ENCODE measurements at regions not wholly inside any gene's neighbourhood (a gene's known extent, or its start where the extent isn't known, plus 50 kb on each side); places are given as distances from the start of the nearest gene placed in this dataset.

DNA sequence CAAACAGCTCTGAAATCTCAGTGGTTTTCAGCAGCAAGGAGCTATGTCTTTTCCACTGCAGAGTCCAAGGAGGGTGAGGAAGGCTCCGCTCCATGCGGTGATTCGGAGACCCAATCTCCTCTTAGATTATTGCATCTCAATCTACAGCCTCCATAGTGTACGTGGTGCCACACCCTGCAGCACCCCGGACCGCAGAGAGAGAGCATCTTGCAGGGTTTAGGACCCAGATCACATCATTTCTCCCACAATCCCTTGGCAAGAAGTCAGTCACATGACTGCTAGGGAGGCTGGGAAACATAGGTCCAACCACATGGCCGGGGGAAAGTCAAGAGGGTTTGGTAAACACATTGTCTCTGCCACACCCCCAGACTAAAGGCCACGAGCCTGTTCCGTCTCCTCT, 209.4 kb upstream of the TMEM132C start:
- ChIA-PET CTCF (no interaction called here), POLR2A (no interaction called here)
- Histone ChIP-seq H2AFZ (ENCODE audit: low read depth, low read length) (no peak overlapping the region), H3K4me2 (ENCODE audit: insufficient read depth, low read length) (no peak overlapping the region), H3K9ac (replicated peaks; ENCODE audit: extremely low read depth, insufficient read depth, low read length) (no peak overlapping the region), H3K27ac (ENCODE audit: insufficient read depth, low read depth, low read length) (no peak overlapping the region), H3K9me1 (replicated peaks; ENCODE audit: control insufficient read depth, extremely low read depth, insufficient read depth, low read length) (no peaks in the 10 kb centered on the region), H3K79me2 (ENCODE audit: control insufficient read depth, insufficient read depth, low read length) (no peaks in the 10 kb centered on the region), H3K4me1 (ENCODE audit: control insufficient read depth, extremely low read depth, insufficient read depth, low read length) (no peaks in the 10 kb centered on the region), H3K9me3 (replicated peaks; ENCODE audit: control insufficient read depth, insufficient read depth, low read length) (peaks cover 6% of the 10 kb centered on the region), H3K27me3 (ENCODE audit: control insufficient read depth in 2 of 2, insufficient read depth in 2 of 2, low read length in 2 of 2) (no peaks in the 10 kb centered on the region), H4K20me1 (replicated peaks; ENCODE audit: control insufficient read depth, extremely low read depth, insufficient read depth, low read length) (no peaks in the 10 kb centered on the region), H3K4me3 (replicated peaks in 1 of 3; ENCODE audit: insufficient read depth in 1 of 3, low read depth in 1 of 3, low read length in 3 of 3) (no peak overlapping the region), H3K36me3 (ENCODE audit: control insufficient read depth in 2 of 2, extremely low read depth in 1 of 2, insufficient read depth in 2 of 2, low read length in 2 of 2) (no peaks in the 10 kb centered on the region)
- dilution Hi-C loops (cut with MboI; ENCODE audit: extremely low pct_ligation_motif_present, low sequenced_read_pairs), result no loop called here
- DNase-seq (ENCODE audit: low read depth, low spot score) (no peak), FAIRE-seq (no peak)
- intact Hi-C loops (cut with micrococcal nuclease), result no loop called here
- no peak for TF ChIP-seq POLR2AphosphoS5 (IDR thresholded peaks at IDR 0.05; ENCODE audit: insufficient read depth, low read depth, low read length)
- TF ChIP-seq FOS (IDR thresholded peaks at IDR 0.05; ENCODE audit: borderline replicate concordance, insufficient read depth, low read length), result no peak
- no peak for TF ChIP-seq JUN (IDR thresholded peaks at IDR 0.05; ENCODE audit: borderline replicate concordance, insufficient read depth, insufficient read length, low read depth)
- TF ChIP-seq, protein P1, sequence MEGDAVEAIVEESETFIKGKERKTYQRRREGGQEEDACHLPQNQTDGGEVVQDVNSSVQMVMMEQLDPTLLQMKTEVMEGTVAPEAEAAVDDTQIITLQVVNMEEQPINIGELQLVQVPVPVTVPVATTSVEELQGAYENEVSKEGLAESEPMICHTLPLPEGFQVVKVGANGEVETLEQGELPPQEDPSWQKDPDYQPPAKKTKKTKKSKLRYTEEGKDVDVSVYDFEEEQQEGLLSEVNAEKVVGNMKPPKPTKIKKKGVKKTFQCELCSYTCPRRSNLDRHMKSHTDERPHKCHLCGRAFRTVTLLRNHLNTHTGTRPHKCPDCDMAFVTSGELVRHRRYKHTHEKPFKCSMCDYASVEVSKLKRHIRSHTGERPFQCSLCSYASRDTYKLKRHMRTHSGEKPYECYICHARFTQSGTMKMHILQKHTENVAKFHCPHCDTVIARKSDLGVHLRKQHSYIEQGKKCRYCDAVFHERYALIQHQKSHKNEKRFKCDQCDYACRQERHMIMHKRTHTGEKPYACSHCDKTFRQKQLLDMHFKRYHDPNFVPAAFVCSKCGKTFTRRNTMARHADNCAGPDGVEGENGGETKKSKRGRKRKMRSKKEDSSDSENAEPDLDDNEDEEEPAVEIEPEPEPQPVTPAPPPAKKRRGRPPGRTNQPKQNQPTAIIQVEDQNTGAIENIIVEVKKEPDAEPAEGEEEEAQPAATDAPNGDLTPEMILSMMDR (IDR thresholded peaks at IDR 0.05; ENCODE audit: extremely low read depth in 1 of 2, insufficient read depth in 1 of 2, low read depth in 1 of 2, low read length in 2 of 2), result no peak
- TF ChIP-seq MYC (IDR thresholded peaks at IDR 0.05; ENCODE audit: low read depth, low read length), result no peak
- TF ChIP-seq EZH2 (IDR thresholded peaks at IDR 0.05; ENCODE audit: borderline replicate concordance, low read depth, low read length, severe bottlenecking), result no peak
- no peak for TF ChIP-seq POLR2A (IDR thresholded peaks at IDR 0.05; ENCODE audit: low read depth, low read length)
- TF ChIP-seq GATA2 (IDR thresholded peaks at IDR 0.05; ENCODE audit: insufficient read depth, insufficient read length, low read depth, low read length), result no peak
- TF ChIP-seq, protein P2, sequence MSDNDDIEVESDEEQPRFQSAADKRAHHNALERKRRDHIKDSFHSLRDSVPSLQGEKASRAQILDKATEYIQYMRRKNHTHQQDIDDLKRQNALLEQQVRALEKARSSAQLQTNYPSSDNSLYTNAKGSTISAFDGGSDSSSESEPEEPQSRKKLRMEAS (IDR thresholded peaks at IDR 0.05; ENCODE audit: insufficient read depth, insufficient read length), result no peak
- no TSS peak for BruUV-seq (replicated peaks)

Data from endothelial cell of umbilical vein (primary cell).